Stimulated activated CD8-positive, alpha-beta memory T cell treated with anti-CD3 and anti-CD28 coated beads, Interleukin-15, amount 100 ng/mL, for 24 hours (primary cell): ENCODE measurements at regions not wholly inside any gene's neighbourhood (a gene's known extent, or its start where the extent isn't known, plus 50 kb on each side); places are given as distances from the start of the nearest gene placed in this dataset.

Experiments used
- DNase-seq: peaks from one replicate; pipeline ENCODE4 v3.0.0-alpha.2; 2020; ENCODE audit warnings: low read depth

GRCh38 chr2:37866171-37866934, 58.7 kb upstream of the RMDN2 start:
- no peak for DNase-seq

- no peak for DNase-seq
Observed at GRCh38 chr2:37867166-37867565, 57.9 kb upstream of the RMDN2 start.

- DNase-seq: no peak
Observed at GRCh38 chr2:37868866-37869265, 56.2 kb upstream of the RMDN2 start.

- no peak for DNase-seq
Observed at GRCh38 chr2:37869304-37869703, 55.8 kb upstream of the RMDN2 start.

GRCh38 chr2:37869771-37870170, 55.3 kb upstream of the RMDN2 start:
- DNase-seq: no peak

GRCh38 chr2:37870829-37871228, 54.3 kb upstream of the RMDN2 start:
- no peak for DNase-seq

- DNase-seq: no peak
Observed at GRCh38 chr2:37871456-37872191, 53.5 kb upstream of the RMDN2 start.

GRCh38 chr2:37872192-37872750, 52.8 kb upstream of the RMDN2 start:
- no peak for DNase-seq

GRCh38 chr2:37873229-37873628, 51.9 kb upstream of the RMDN2 start:
- DNase-seq: no peak

- no peak for DNase-seq
Observed at GRCh38 chr2:37873749-37874330, 51.2 kb upstream of the RMDN2 start.

- DNase-seq: no peak
Observed at GRCh38 chr2:37874470-37874869, 50.6 kb upstream of the RMDN2 start.
